Inflammatory macrophage treated with lipopolysaccharide for 1 hour (primary cell): ENCODE measurements at regions not wholly inside any gene's neighbourhood (a gene's known extent, or its start where the extent isn't known, plus 50 kb on each side); places are given as distances from the start of the nearest gene placed in this dataset.

Experiments used
- DNase-seq, 2 donors: peaks; one replicate each; pipeline ENCODE4 v3.0.0-alpha.2; 2020 to 2022

- no peak for DNase-seq
Measured at GRCh38 chr6:62466607-62467006, 180.6 kb upstream of the KHDRBS2 start.

- DNase-seq = no peak
Measured at GRCh38 chr6:62465206-62465605, 179.2 kb upstream of the KHDRBS2 start.

- no peak for DNase-seq
Measured at GRCh38 chr6:62452586-62452985, 166.6 kb upstream of the KHDRBS2 start.

GRCh38 chr6:62446647-62447316 is 160.8 kb upstream of the KHDRBS2 start:
- DNase-seq = no peak

- DNase-seq = no peak
Measured at GRCh38 chr6:62445521-62445920, 159.5 kb upstream of the KHDRBS2 start.

- DNase-seq = no peak
Measured at GRCh38 chr6:62441182-62441581, 155.2 kb upstream of the KHDRBS2 start.

GRCh38 chr6:62429781-62430180 is 143.8 kb upstream of the KHDRBS2 start:
- DNase-seq = no peak

- DNase-seq = no peak
Measured at GRCh38 chr6:62400521-62401259, 114.7 kb upstream of the KHDRBS2 start.

- no peak for DNase-seq
Measured at GRCh38 chr6:62393608-62394007, 107.6 kb upstream of the KHDRBS2 start.

GRCh38 chr6:62392291-62392690 is 106.3 kb upstream of the KHDRBS2 start:
- DNase-seq = no peak

- DNase-seq = no peak
Measured at GRCh38 chr6:62391358-62391757, 105.3 kb upstream of the KHDRBS2 start.

- no peak for DNase-seq
Measured at GRCh38 chr6:62390401-62390800, 104.4 kb upstream of the KHDRBS2 start.

- DNase-seq = no peak
Measured at GRCh38 chr6:62371453-62372210, 85.6 kb upstream of the KHDRBS2 start.

- peak; percentile 15 to 40 for DNase-seq
Measured at GRCh38 chr6:62367601-62368000, 81.6 kb upstream of the KHDRBS2 start.

GRCh38 chr6:62362097-62362496 is 76.1 kb upstream of the KHDRBS2 start:
- DNase-seq = no peak

- DNase-seq = peak; percentile 2
Measured at GRCh38 chr6:62357835-62358234, 71.8 kb upstream of the KHDRBS2 start.

GRCh38 chr6:62354261-62354660 is 68.2 kb upstream of the KHDRBS2 start:
- no peak for DNase-seq

GRCh38 chr6:62345962-62346689 is 60.1 kb upstream of the KHDRBS2 start:
- DNase-seq = no peak

GRCh38 chr6:62345446-62345845 is 59.4 kb upstream of the KHDRBS2 start:
- DNase-seq = no peak

GRCh38 chr6:62344850-62345249 is 58.8 kb upstream of the KHDRBS2 start:
- no peak for DNase-seq

- DNase-seq = no peak
Measured at GRCh38 chr6:62338477-62338876, 52.5 kb upstream of the KHDRBS2 start.
